Endothelial cell of umbilical vein (primary cell): ENCODE measurements at regions not wholly inside any gene's neighbourhood (a gene's known extent, or its start where the extent isn't known, plus 50 kb on each side); places are given as distances from the start of the nearest gene placed in this dataset.

Source experiments
- BruUV-seq: library from RNA; stranded (reverse); fragments of 400-500 nt; replicated peaks from 2 replicates; lab custom pipeline; 2021; lab: Mats Ljungman, UMichigan
- CTCF ChIA-PET: fragments of 300-600, 350-600 bp; sonication (Branson Sonifier 250); formaldehyde crosslinking; loops from one replicate; lab custom pipeline; 2021; ENCODE audit warnings: antibody characterized with exemption, inconsistent platforms; lab: Charles Lee
- POLR2A ChIA-PET: fragments of 300-600, 350-600 bp; sonication (Branson Sonifier 250); formaldehyde crosslinking; loops from one replicate; lab custom pipeline; 2021; ENCODE audit warnings: antibody characterized with exemption, inconsistent platforms; lab: Charles Lee
- DNase-seq: peaks from one replicate; pipeline ENCODE4 v3.0.0-alpha.2; 2011; ENCODE audit warnings: low read depth, low spot score
- FAIRE-seq: peaks from 2 replicates; lab custom pipeline; 2011; peaks lifted over from hg19 to GRCh38; lab: Jason Lieb, UNC
- H2AFZ ChIP-seq: 2 replicates; pipeline ENCODE4 v1.6.0; 2012; ENCODE audit warnings: low read depth, low read length, control low read depth, inconsistent platforms
- H3K27ac ChIP-seq: 2 replicates; pipeline ENCODE4 v1.5.1; 2011; ENCODE audit warnings: low read depth, mild to moderate bottlenecking, control low read depth, low read length, moderate library complexity; ENCODE audit not compliant: insufficient read depth
- H3K27me3 ChIP-seq, 2 experiments: 2 replicates each; pipeline versions ENCODE4 v1.6.0 to v1.6.1; 2011; ENCODE audit warnings: low read length in 2 of 2, mixed read lengths in 1 of 2; ENCODE audit not compliant: control insufficient read depth in 2 of 2, insufficient read depth in 2 of 2
- H3K36me3 ChIP-seq, 2 experiments: 2 replicates in 1 of 2; 3 replicates in 1 of 2; pipeline ENCODE4 v1.5.1; 2011; ENCODE audit warnings: low read length in 2 of 2, mild to moderate bottlenecking in 1 of 2, moderate library complexity in 1 of 2; ENCODE audit not compliant: control insufficient read depth in 2 of 2, insufficient read depth in 2 of 2; ENCODE audit errors: extremely low read depth in 1 of 2
- H3K4me1 ChIP-seq: 3 replicates; pipeline ENCODE4 v1.5.1; 2011; ENCODE audit warnings: mild to moderate bottlenecking, low read length; ENCODE audit not compliant: control insufficient read depth, insufficient read depth; ENCODE audit errors: extremely low read depth
- H3K4me2 ChIP-seq: 2 replicates; pipeline ENCODE4 v1.6.1; 2011; ENCODE audit warnings: low read length, control low read depth, mixed read lengths; ENCODE audit not compliant: insufficient read depth
- H3K4me3 ChIP-seq, 3 experiments: fragments of 200-600 bp in 1 of 3; sonication (generic), shearing (Covaris generic) in 1 of 3; replicated peaks in 1 of 3; 2 replicates each; pipeline ENCODE4 v1.5.1; 2011 to 2016; ENCODE audit warnings: control low read depth in 3 of 3, low read length in 3 of 3, mild to moderate bottlenecking in 2 of 3, inconsistent platforms in 1 of 3, low read depth in 1 of 3, moderate library complexity in 1 of 3; ENCODE audit not compliant: insufficient read depth in 1 of 3
- H3K79me2 ChIP-seq: 2 replicates; pipeline ENCODE4 v1.6.0; 2012; ENCODE audit warnings: low read length, inconsistent platforms; ENCODE audit not compliant: control insufficient read depth, insufficient read depth
- H3K9ac ChIP-seq: replicated peaks from 2 replicates; pipeline ENCODE3; 2011; ENCODE audit warnings: low read length, control low read depth; ENCODE audit not compliant: insufficient read depth; ENCODE audit errors: extremely low read depth
- H3K9me1 ChIP-seq: replicated peaks from 3 replicates; pipeline ENCODE4 v1.6.0; 2011; ENCODE audit warnings: mild to moderate bottlenecking, low read length; ENCODE audit not compliant: control insufficient read depth, insufficient read depth; ENCODE audit errors: extremely low read depth
- H3K9me3 ChIP-seq: replicated peaks from 2 replicates; pipeline ENCODE4 v1.5.1; 2012; ENCODE audit warnings: low read length, inconsistent platforms; ENCODE audit not compliant: control insufficient read depth, insufficient read depth
- H4K20me1 ChIP-seq: replicated peaks from 2 replicates; pipeline ENCODE3; 2011; ENCODE audit warnings: mild to moderate bottlenecking, low read length; ENCODE audit not compliant: control insufficient read depth, insufficient read depth; ENCODE audit errors: extremely low read depth
- EZH2 ChIP-seq: IDR thresholded peaks from 2 replicates; pipeline ENCODE4 v1.6.1; 2012; ENCODE audit warnings: borderline replicate concordance, low read depth, mild to moderate bottlenecking, moderate library complexity, low read length, inconsistent platforms; ENCODE audit not compliant: severe bottlenecking
- FOS ChIP-seq: IDR thresholded peaks from 2 replicates; pipeline ENCODE4 v1.6.1; 2011; ENCODE audit warnings: mild to moderate bottlenecking, low read length, moderate library complexity, borderline replicate concordance; ENCODE audit not compliant: insufficient read depth
- GATA2 ChIP-seq: IDR thresholded peaks from 2 replicates; pipeline ENCODE4 v1.7.0; 2011; ENCODE audit warnings: low read depth, mild to moderate bottlenecking, moderate library complexity, mixed read lengths, low read length; ENCODE audit not compliant: insufficient read length, insufficient read depth
- dilution Hi-C: fragments of 300-500 bp; cut with MboI; formaldehyde crosslinking; loops from one replicate; pipeline ENCODE4 v1.15.0; 2019; ENCODE audit warnings: low sequenced_read_pairs; ENCODE audit not compliant: extremely low pct_ligation_motif_present
- intact Hi-C: fragments of 100-400 bp; cut with micrococcal nuclease; formaldehyde crosslinking; loops from one replicate; pipeline ENCODE4 v1.10.0; 2022
- TF ChIP-seq, protein P1 (sequence below): IDR thresholded peaks from 2 replicates; pipeline ENCODE4 v1.6.1; 2011; ENCODE audit not compliant: insufficient read depth, insufficient read length
- TF ChIP-seq, protein P2 (sequence below), 2 donors: IDR thresholded peaks; 1 replicate in 1 of 2; 2 replicates in 1 of 2; pipeline ENCODE4 v1.5.1; 2011; ENCODE audit warnings: low read length in 2 of 2, mild to moderate bottlenecking in 2 of 2, moderate library complexity in 2 of 2, control low read depth in 1 of 2, inconsistent platforms in 1 of 2, low read depth in 1 of 2; ENCODE audit not compliant: insufficient read depth in 1 of 2; ENCODE audit errors: extremely low read depth in 1 of 2

GRCh38 chr3:150141790-150142326 lies 171.2 kb upstream of the PFN2 start:
- intact Hi-C loops: no loop called here
- H4K20me1 ChIP-seq: no peaks in the 10 kb centered on the region
- ChIA-PET POLR2A (no interaction called here), CTCF (no interaction called here)
- dilution Hi-C loops: no loop called here
- no TSS peak for BruUV-seq
- DNase-seq (no peak), FAIRE-seq (no peak)
- no peaks in the 10 kb centered on the region for H3K36me3 ChIP-seq
- no peaks in the 10 kb centered on the region for H3K4me1 ChIP-seq
- TF ChIP-seq FOS: no peak
- TF ChIP-seq EZH2: no peak
- TF ChIP-seq GATA2: no peak
- TF ChIP-seq, protein P1, sequence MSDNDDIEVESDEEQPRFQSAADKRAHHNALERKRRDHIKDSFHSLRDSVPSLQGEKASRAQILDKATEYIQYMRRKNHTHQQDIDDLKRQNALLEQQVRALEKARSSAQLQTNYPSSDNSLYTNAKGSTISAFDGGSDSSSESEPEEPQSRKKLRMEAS: no peak
- TF ChIP-seq, protein P2, sequence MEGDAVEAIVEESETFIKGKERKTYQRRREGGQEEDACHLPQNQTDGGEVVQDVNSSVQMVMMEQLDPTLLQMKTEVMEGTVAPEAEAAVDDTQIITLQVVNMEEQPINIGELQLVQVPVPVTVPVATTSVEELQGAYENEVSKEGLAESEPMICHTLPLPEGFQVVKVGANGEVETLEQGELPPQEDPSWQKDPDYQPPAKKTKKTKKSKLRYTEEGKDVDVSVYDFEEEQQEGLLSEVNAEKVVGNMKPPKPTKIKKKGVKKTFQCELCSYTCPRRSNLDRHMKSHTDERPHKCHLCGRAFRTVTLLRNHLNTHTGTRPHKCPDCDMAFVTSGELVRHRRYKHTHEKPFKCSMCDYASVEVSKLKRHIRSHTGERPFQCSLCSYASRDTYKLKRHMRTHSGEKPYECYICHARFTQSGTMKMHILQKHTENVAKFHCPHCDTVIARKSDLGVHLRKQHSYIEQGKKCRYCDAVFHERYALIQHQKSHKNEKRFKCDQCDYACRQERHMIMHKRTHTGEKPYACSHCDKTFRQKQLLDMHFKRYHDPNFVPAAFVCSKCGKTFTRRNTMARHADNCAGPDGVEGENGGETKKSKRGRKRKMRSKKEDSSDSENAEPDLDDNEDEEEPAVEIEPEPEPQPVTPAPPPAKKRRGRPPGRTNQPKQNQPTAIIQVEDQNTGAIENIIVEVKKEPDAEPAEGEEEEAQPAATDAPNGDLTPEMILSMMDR (IDR thresholded peaks at IDR 0.05; ENCODE audit: extremely low read depth in 1 of 2, insufficient read depth in 1 of 2, low read depth in 1 of 2, low read length in 2 of 2): no peak
- H3K4me2 ChIP-seq: no peak overlapping the region
- H3K9me3 ChIP-seq: no peaks in the 10 kb centered on the region
- H3K9ac ChIP-seq: no peak overlapping the region
- no peak overlapping the region for H3K27ac ChIP-seq
- H3K79me2 ChIP-seq: no peaks in the 10 kb centered on the region
- no peak overlapping the region for H2AFZ ChIP-seq
- H3K4me3 ChIP-seq: no peak overlapping the region
- peaks cover 6 to 8% of the 10 kb centered on the region in 2 experiments for H3K27me3 ChIP-seq
- no peaks in the 10 kb centered on the region for H3K9me1 ChIP-seq
